IMR-90 (cell line): ENCODE measurements at regions not wholly inside any gene's neighbourhood (a gene's known extent, or its start where the extent isn't known, plus 50 kb on each side); places are given as distances from the start of the nearest gene placed in this dataset.

Experiments used
- ATAC-seq: fragments of 200-7000 bp; cut with Tn5 transposase; 2 replicates; pipeline ENCODE4 v1.9.1; 2020; ENCODE audit warnings: low read depth, mild to moderate bottlenecking, moderate library complexity
- BruUV-seq: library from RNA; stranded (reverse); fragments of 400-500 nt; replicated peaks from 2 replicates; lab custom pipeline; 2021; lab: Mats Ljungman, UMichigan
- CTCF ChIA-PET: fragments of 300-600 bp; formaldehyde crosslinking; extraction: SDS; loops from one replicate; lab custom pipeline; 2021; ENCODE audit warnings: antibody characterized with exemption; lab: Yijun Ruan, JAX
- POLR2A ChIA-PET: fragments of 300-600 bp; sonication (Branson Sonifier 250); formaldehyde crosslinking; loops from one replicate; lab custom pipeline; 2022; ENCODE audit warnings: antibody characterized with exemption; ENCODE audit not compliant: unreplicated experiment; lab: Charles Lee
- DNase-seq: peaks from one replicate; pipeline ENCODE4 v3.0.0; 2013
- H2AFZ ChIP-seq: replicated peaks from 2 replicates; pipeline ENCODE3; 2013; ENCODE audit warnings: low read length, mild to moderate bottlenecking; ENCODE audit not compliant: poor library complexity
- H2AK5ac ChIP-seq: 2 replicates; pipeline ENCODE4 v1.6.1; 2013; ENCODE audit warnings: low read depth, low read length, inconsistent platforms
- H2AK9ac ChIP-seq: replicated peaks from 2 replicates; pipeline ENCODE3; 2013; ENCODE audit warnings: mild to moderate bottlenecking, low read depth, low read length, moderate library complexity; ENCODE audit not compliant: poor library complexity
- H2BK120ac ChIP-seq: 2 replicates; pipeline ENCODE4 v1.6.1; 2013; ENCODE audit warnings: low read depth, low read length, inconsistent platforms
- H2BK15ac ChIP-seq: 3 replicates; pipeline ENCODE4 v1.6.1; 2013; ENCODE audit warnings: low read depth, low read length, inconsistent platforms
- H2BK20ac ChIP-seq: 2 replicates; pipeline ENCODE4 v1.6.1; 2013; ENCODE audit warnings: low read depth, mild to moderate bottlenecking, inconsistent platforms, low read length, moderate library complexity
- H2BK5ac ChIP-seq: 2 replicates; pipeline ENCODE4 v1.6.1; 2013; ENCODE audit warnings: mild to moderate bottlenecking, low read depth, low read length, inconsistent platforms; ENCODE audit not compliant: poor library complexity, severe bottlenecking
- H3K14ac ChIP-seq: replicated peaks from 2 replicates; pipeline ENCODE4 v1.6.1; 2013; ENCODE audit warnings: low read depth, low read length, inconsistent platforms
- H3K18ac ChIP-seq: 2 replicates; pipeline ENCODE4 v1.6.1; 2013; ENCODE audit warnings: low read depth, low read length, control low read depth
- H3K23ac ChIP-seq: 2 replicates; pipeline ENCODE4 v1.6.1; 2013; ENCODE audit warnings: low read depth, low read length, inconsistent platforms
- H3K27ac ChIP-seq: 2 replicates; pipeline ENCODE4 v1.5.1; 2013; ENCODE audit warnings: mild to moderate bottlenecking, control low read depth, low read length; ENCODE audit not compliant: insufficient read depth
- H3K27me3 ChIP-seq: 2 replicates; pipeline ENCODE4 v1.6.1; 2013; ENCODE audit warnings: low read length; ENCODE audit not compliant: control insufficient read depth, insufficient read depth
- H3K36me3 ChIP-seq: 2 replicates; pipeline ENCODE4 v1.6.1; 2013; ENCODE audit warnings: low read length, mixed read lengths; ENCODE audit not compliant: control insufficient read depth, insufficient read depth
- H3K4ac ChIP-seq: 2 replicates; pipeline ENCODE4 v1.6.1; 2013; ENCODE audit warnings: low read depth, low read length, inconsistent platforms
- H3K4me1 ChIP-seq: 2 replicates; pipeline ENCODE4 v1.6.1; 2013; ENCODE audit warnings: low read length, mixed read lengths; ENCODE audit not compliant: control insufficient read depth, insufficient read depth
- H3K4me2 ChIP-seq: 2 replicates; pipeline ENCODE4 v1.6.1; 2013; ENCODE audit warnings: low read depth, mild to moderate bottlenecking, control low read depth, low read length, moderate library complexity
- H3K4me3 ChIP-seq: 2 replicates; pipeline ENCODE4 v1.5.1; 2013; ENCODE audit warnings: low read depth, mild to moderate bottlenecking, control low read depth, low read length, moderate library complexity; ENCODE audit not compliant: insufficient read depth
- H3K56ac ChIP-seq: 2 replicates; pipeline ENCODE4 v1.6.1; 2013; ENCODE audit warnings: low read length, inconsistent platforms; ENCODE audit not compliant: insufficient read depth; ENCODE audit errors: extremely low read depth
- H3K79me1 ChIP-seq, 2 experiments: 2 replicates each; pipeline ENCODE4 v1.6.1; 2013; ENCODE audit warnings: low read length in 2 of 2, inconsistent platforms in 1 of 2, low read depth in 1 of 2
- H3K9ac ChIP-seq: 2 replicates; pipeline ENCODE4 v1.6.1; 2013; ENCODE audit warnings: low read depth, low read length, control low read depth
- H3K9me1 ChIP-seq: 2 replicates; pipeline ENCODE4 v1.6.1; 2013; ENCODE audit warnings: low read length, inconsistent platforms; ENCODE audit not compliant: insufficient read depth
- H3K9me3 ChIP-seq: 2 replicates; pipeline ENCODE4 v1.6.1; 2013; ENCODE audit warnings: low read length; ENCODE audit not compliant: control insufficient read depth, insufficient read depth
- H4K20me1 ChIP-seq: 2 replicates; pipeline ENCODE4 v1.6.1; 2013; ENCODE audit warnings: low read length, inconsistent platforms; ENCODE audit not compliant: insufficient read depth
- H4K5ac ChIP-seq: 2 replicates; pipeline ENCODE4 v1.6.1; 2013; ENCODE audit warnings: mild to moderate bottlenecking, low read depth, low read length, control low read depth
- H4K8ac ChIP-seq, 2 experiments: 2 replicates each; pipeline ENCODE4 v1.6.1; 2013; ENCODE audit warnings: low read depth in 2 of 2, low read length in 2 of 2, control low read depth in 1 of 2, inconsistent platforms in 1 of 2
- H4K91ac ChIP-seq: 2 replicates; pipeline ENCODE4 v1.6.1; 2013; ENCODE audit warnings: low read depth, low read length, inconsistent platforms; ENCODE audit not compliant: insufficient read depth
- RAD21 ChIP-seq: IDR thresholded peaks from 2 replicates; pipeline ENCODE4 v1.6.1; 2012; ENCODE audit warnings: low read length, improper control_type of control experiment
- dilution Hi-C: fragments of 300-500 bp; cut with HindIII; formaldehyde crosslinking; loops from one replicate; pipeline ENCODE4 v1.14.3; 2018; ENCODE audit warnings: low sequenced_read_pairs; ENCODE audit not compliant: unreplicated experiment
- in situ Hi-C: fragments of 300-500 bp; cut with MboI; formaldehyde crosslinking; loops from 3 replicates; pipeline ENCODE4 v1.14.3; 2019; ENCODE audit warnings: low sequenced_read_pairs, inconsistent platforms, mixed read lengths
- intact Hi-C: fragments of 100-400 bp; cut with micrococcal nuclease; formaldehyde crosslinking; loops from 2 replicates; pipeline ENCODE4 v1.10.0; 2022

DNA sequence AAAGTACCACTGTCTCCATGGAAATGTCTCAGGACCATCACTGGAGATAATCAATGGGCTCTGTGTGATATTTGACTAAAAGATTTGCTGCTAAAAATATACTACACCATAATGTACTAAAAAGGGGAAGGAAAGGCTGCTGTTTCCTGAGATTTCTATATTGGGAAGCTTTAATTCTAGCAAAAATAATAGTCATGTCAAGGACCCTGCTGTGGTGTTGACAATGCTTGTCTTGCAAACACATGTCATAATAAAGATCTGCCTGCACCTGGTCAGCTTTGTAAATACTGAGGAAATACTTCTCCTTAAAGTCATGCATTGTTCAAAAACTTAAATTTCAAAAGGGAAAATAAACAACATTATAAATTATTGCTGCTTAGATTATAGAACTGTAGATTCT lies 417.9 kb downstream of the GPM6A start:
- H3K4ac ChIP-seq, result no peak overlapping the region
- dilution Hi-C loops, result no loop called here
- CTCF ChIA-PET, result no interaction called here
- H3K36me3 ChIP-seq, result no peaks in the 10 kb centered on the region
- H3K27me3 ChIP-seq, result no peaks in the 10 kb centered on the region
- H3K9me1 ChIP-seq, result no peaks in the 10 kb centered on the region
- H3K9ac ChIP-seq, result no peak overlapping the region
- BruUV-seq, result no TSS peak
- no peak overlapping the region for H2BK15ac ChIP-seq
- intact Hi-C loops, result no loop called here
- no peak overlapping the region for H3K23ac ChIP-seq
- ATAC-seq, result no peak
- H2AK5ac ChIP-seq, result no peak overlapping the region
- no peak overlapping the region for H3K27ac ChIP-seq
- H4K5ac ChIP-seq, result no peak overlapping the region
- POLR2A ChIA-PET, result no interaction called here
- H4K20me1 ChIP-seq, result no peaks in the 10 kb centered on the region
- H2BK5ac ChIP-seq, result no peak overlapping the region
- no peak overlapping the region for H3K18ac ChIP-seq
- H4K91ac ChIP-seq, result no peak overlapping the region
- H2AK9ac ChIP-seq, result no peak overlapping the region
- no peak for DNase-seq
- H4K8ac ChIP-seq, result no peak overlapping the region
- H3K4me3 ChIP-seq, result no peak overlapping the region
- no peak overlapping the region for H2BK120ac ChIP-seq
- no peak overlapping the region for H3K14ac ChIP-seq
- no peak overlapping the region for H3K4me2 ChIP-seq
- no peak overlapping the region for H2BK20ac ChIP-seq
- H3K4me1 ChIP-seq, result no peaks in the 10 kb centered on the region
- no peaks in the 10 kb centered on the region for H3K79me1 ChIP-seq
- TF ChIP-seq RAD21, result no peak
- H3K56ac ChIP-seq, result no peak overlapping the region
- in situ Hi-C loops, result no loop called here
- no peaks in the 10 kb centered on the region for H3K9me3 ChIP-seq
- H2AFZ ChIP-seq, result no peak overlapping the region
